NB4 (cell line): ENCODE measurements at regions not wholly inside any gene's neighbourhood (a gene's known extent, or its start where the extent isn't known, plus 50 kb on each side); places are given as distances from the start of the nearest gene placed in this dataset.

ENCODE experiments used
- POLR2A ChIP-seq: IDR thresholded peaks from 2 replicates; pipeline ENCODE4 v1.6.1; 2011; ENCODE audit warnings: mild to moderate bottlenecking; ENCODE audit not compliant: insufficient read length; ENCODE audit errors: extremely low read depth
- TF ChIP-seq, protein P1 (sequence below): IDR thresholded peaks from one replicate; pipeline ENCODE4 v1.5.1; 2012; ENCODE audit warnings: low read depth, low read length

DNA sequence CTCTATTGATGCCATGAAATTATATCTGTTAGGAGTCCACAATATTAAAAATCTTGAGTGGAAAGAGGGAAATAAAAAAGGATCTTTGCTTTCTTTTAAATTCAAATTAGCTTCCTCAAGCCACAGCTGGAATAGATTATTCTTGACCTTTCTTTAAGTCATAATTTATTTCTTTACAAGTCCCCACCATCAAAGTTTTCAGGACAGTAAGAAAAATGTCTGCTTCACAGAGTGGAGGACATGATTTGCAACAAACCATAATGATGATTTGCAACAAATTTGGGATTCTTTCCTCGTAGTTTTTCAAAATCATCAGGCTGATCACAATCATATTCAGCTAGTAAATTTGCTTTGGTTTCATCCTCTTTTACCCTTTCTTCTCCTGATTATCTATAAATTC, 301.8 kb upstream of the NRIP1 start:
- TF ChIP-seq POLR2A: no peak
- TF ChIP-seq, protein P1, sequence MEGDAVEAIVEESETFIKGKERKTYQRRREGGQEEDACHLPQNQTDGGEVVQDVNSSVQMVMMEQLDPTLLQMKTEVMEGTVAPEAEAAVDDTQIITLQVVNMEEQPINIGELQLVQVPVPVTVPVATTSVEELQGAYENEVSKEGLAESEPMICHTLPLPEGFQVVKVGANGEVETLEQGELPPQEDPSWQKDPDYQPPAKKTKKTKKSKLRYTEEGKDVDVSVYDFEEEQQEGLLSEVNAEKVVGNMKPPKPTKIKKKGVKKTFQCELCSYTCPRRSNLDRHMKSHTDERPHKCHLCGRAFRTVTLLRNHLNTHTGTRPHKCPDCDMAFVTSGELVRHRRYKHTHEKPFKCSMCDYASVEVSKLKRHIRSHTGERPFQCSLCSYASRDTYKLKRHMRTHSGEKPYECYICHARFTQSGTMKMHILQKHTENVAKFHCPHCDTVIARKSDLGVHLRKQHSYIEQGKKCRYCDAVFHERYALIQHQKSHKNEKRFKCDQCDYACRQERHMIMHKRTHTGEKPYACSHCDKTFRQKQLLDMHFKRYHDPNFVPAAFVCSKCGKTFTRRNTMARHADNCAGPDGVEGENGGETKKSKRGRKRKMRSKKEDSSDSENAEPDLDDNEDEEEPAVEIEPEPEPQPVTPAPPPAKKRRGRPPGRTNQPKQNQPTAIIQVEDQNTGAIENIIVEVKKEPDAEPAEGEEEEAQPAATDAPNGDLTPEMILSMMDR: no peak
